HG02852 (cell line): ENCODE measurements at regions not wholly inside any gene's neighbourhood (a gene's known extent, or its start where the extent isn't known, plus 50 kb on each side); places are given as distances from the start of the nearest gene placed in this dataset.
"Not testable (repeated sequence)": the region's sequence is repeated elsewhere in the genome, so short reads cannot be mapped to it uniquely, and the experiment has no call there.

Source experiments
- ATAC-seq: cut with Tn5 transposase; IDR thresholded peaks from one replicate; pipeline ENCODE4 v1.9.1; 2021; ENCODE audit warnings: mild to moderate bottlenecking, moderate library complexity; ENCODE audit not compliant: unreplicated experiment

DNA sequence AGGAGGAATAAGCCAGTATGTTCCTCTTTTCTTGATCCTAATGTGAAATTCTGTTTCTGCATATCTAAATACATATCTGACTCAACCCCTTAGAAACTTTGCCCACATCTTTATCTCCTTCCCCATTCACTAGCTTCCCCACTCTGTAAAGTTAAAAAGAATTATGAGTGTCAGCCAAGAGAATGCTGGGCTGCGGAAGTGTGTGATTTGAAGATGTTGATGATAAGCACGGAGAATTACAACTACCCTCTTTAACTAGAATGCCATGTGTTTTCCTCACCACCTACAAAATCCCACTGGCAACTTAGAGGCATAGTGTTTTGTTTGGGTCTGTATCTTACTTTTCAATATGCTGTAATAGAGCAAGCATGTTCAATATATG, 490.4 kb upstream of the FANCL start:
- no peak for ATAC-seq

DNA sequence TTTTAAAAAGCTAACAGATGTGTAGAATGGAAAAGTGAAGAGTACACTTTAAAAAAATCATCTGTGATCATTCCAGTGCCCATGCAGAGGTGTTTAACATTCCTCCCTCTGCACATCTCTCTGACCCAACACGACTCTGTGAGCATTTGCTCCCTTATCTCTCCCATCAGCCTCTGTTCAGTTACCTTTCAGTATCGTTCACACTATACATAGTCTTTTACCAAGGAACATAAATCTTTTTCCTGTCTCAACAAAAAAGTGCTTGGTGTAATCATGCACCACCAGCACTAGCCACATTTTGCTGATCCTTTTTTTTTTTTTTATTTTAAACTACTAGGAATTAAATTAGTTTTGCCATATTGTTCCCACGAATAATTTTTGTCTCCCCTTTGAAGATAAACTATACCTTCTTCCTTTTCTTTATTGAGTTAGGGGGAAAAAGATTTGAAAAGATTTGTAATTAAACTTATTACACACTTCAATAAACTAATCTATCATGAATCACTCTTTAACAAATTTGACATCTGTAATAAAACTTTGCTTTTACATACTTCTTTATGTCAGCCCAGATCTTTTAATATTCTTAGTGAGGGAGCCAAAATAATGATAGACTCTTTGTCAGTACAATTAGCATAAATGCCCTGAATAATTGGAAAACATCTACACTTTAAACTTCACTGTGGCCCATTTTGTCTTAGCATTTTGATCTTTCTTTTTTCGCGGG, 489.8 kb upstream of the FANCL start:
- no peak for ATAC-seq

GRCh38 chr2:58727981-58728656, 487.0 kb upstream of the FANCL start:
- ATAC-seq: no peak

GRCh38 chr2:58721912-58722591, 480.9 kb upstream of the FANCL start:
- ATAC-seq: no peak

DNA sequence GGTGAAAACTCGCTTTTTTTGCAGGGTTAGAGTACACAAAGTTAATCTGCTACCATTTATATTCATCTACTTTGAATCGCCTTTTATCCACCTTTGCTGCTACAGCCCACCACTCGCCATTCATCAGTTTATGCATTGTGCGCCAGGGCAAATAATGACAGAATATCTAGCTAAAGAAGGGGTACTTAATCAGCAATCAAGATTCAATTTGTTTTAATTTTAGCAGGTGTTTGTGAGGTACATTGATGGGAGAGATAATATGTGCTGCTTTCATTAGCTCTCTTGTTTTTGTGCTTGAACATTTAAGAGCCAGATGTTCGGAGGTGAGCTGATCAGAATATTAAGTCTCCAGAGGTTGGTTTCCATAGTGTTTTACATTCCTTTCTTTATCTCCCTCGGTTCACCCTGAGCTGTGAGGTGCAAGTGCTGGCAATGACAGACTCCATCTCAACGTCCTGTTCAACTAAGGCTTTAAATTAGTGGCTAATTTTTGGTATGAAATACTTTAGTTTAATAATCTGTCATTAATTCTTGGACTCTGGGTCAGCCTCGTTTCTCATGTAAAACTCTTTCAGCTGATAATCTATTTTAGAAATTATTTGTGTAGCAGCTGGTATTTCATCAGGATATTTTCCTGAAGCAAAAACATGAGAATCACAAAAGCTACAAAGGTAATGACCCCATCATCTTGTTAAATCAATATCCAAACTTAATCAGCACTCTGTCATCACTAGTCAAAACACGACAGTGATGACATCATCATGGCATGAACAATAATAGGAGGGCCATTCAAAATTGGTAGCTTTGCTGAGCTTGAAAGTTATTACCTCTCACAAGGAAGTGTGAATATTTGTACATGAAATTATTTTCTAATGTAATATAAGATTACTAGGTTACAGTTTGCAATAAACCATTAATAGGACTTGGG, 479.9 kb upstream of the FANCL start:
- no peak for ATAC-seq

DNA sequence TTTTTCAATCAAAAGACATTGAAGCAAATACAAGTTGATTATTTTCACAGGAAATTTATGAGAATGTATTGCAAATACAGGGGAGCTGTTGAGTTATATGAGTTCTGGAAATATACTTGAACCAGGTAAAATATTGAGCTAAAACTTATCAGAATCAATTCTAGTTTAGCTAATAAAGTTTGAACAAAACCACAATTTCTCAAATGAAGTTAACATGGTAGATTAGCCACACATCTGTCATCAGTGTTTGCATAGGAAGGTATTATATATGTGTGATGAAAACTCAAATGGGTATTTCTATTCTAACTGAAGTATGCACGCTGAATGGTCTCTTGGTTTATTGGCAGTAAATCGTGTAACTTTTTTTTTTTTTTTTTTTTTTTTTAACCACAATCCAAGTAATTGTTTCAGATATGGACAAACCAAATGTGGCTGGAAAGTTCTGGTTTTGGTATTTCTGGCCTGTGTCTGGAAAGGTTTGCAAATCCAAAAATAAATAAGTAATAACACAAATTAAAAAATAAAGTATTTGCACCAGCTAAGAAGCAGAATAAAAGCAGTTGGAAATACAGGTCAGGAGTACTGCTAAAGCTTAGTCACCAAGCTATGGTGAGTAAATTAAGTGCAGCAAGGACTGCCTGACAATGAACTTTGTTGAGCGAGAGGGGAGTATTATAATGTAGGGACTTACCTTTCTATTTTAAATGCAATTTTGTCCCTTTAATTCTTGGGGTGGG, 479.1 kb upstream of the FANCL start:
- no peak for ATAC-seq

GRCh38 chr2:58715344-58715743, 474.2 kb upstream of the FANCL start:
- no peak for ATAC-seq

DNA sequence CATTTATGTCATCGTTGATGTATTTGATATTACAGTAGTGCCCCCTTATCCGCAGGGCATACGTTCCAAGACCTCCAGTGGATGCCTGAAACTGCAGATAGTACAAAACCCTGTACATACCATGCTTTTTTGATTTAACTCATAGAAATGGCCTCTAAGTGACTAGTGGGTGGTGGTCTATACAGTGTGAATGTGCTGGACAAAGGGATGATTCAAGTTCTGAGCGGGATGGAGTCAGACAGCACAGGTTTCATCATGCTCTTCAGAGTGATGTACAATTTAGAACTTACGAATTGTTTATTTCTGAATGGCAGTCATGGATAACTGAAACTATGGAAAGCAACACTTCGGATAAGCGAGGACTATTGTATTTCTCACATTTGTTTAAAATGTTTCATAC, 473.1 kb upstream of the FANCL start:
- ATAC-seq: no peak

GRCh38 chr2:58710795-58711279, 469.7 kb upstream of the FANCL start:
- no peak for ATAC-seq

- ATAC-seq: no peak
Observed at GRCh38 chr2:58709687-58710354, 468.7 kb upstream of the FANCL start.

DNA sequence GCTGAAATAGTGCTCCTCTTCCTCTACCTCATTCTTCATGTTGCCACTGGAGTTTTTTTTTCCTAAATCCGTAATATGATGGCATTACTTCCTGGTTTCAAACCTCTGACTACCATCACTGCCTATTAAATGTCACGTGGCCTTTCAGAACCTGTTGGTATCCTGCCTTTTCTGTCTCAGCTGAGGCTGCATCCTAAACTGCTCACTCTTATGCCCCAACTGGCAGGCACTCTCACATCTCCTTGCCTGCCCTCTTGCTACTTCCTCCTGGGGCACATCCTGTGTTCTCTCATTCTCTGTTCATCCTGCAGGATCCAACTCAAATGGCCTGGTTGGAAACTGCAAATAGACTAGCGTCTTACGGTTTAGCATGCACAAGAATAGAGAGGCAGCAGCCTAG, 468.1 kb upstream of the FANCL start:
- ATAC-seq: no peak

DNA sequence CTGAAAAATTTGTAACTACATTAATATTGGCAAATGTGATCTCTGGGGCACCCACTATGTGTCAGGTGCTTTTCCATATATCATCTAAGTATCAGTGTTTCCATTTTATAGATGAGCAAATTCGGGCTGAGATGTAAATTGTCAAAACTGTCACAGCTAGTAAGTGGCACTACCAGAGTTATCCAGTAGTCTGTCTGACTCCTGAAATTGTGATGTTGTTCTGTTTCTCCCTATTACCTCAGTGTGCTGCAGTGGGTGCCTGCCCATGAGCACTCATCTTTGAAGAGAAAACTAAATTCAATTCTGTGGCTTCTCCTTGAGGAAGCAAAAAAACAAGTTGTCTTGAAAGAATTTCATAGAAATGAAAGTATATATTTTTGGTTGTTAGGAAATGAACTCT, 467.4 kb upstream of the FANCL start:
- no peak for ATAC-seq

- ATAC-seq: no peak
Observed at GRCh38 chr2:58702302-58702885, 461.3 kb upstream of the FANCL start.

DNA sequence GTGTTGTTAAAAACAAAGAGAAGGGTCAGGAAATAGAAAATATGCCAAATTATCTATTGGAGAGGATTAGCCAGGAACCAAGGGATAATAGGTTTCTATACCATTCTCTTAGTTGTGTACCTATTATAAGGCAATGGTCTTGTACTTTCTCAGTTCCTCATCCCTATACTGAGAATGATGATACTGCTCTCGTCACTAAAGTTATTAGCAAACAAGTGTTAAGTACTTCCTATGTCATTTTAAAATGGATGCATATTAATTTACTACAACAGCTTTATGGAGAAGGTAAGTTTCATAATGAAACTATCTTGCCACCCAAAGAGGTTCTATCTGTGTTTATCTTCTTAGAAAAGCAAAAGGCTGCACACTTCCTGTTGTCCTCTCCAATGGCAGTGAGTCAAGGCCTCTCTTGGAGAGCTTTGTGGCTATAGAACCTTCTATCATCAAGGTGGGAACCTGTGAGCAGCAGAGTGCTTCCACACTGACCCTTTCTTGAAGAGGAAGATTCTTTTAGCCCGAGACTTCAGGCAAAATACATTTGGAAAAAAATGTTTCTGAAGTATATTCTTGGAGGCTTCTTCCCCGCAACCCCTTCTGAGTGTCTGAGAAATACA, 460.7 kb upstream of the FANCL start:
- peak; percentile 65 for ATAC-seq

GRCh38 chr2:58700591-58700990, 459.5 kb upstream of the FANCL start:
- no peak for ATAC-seq

DNA sequence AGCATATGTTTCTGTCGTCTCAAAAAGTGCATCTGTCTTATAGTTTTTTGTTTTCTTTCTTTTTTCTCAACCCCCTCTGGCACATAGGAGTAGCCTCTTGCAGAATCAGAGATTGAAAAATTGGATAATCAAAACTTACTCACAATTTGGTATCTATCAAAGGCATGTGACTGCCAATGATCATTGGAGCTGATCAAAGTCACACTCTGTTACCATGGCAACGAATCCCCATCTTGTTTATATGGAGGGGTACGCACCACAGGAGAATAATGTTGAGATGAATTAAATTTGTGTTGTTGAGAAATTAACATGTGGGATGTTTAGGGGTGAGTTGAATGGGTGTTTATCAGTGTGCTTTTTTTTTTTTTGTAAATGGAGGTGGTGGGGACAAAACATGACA, 458.3 kb upstream of the FANCL start:
- no peak for ATAC-seq

- no peak for ATAC-seq
Observed at GRCh38 chr2:58698620-58699019, 457.5 kb upstream of the FANCL start.

DNA sequence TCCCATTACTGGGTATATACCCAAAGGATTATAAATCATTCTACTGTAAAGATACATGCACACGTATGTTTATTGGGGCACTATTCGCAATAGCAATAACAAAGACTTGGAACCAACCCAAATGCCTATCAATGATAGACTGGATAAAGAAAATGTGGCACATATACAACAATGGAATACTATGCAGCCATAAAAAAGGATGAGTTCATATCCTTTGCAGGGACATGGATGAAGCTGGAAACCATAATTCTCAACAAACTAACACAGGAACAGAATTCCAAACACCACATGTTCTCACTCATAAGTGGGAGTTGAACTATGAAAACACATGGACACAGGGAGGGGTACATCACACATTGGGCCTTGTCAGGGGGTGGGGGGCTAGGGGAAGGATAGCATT, 453.0 kb upstream of the FANCL start:
- not testable (repeated sequence) for ATAC-seq

DNA sequence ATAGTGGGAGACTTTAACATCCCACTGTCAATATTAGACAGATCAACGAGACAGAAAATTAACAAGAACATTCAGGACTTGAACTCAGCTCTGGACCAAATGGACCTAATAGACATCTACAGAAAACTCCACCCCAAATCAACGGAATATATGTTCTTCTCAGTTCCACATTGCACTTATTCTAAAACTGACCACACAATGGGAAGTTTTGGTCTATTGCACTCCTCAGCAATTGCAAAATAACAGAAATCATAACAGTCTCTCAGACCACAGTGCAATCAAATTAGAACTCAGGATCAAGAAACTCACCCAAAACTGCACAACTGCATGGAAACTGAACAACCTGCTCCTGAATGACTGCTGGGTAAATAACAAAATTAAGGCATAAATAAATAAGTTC, 449.9 kb upstream of the FANCL start:
- not testable (repeated sequence) for ATAC-seq
